Thymus (tissue), 11 donors: ENCODE measurements at regions not wholly inside any gene's neighbourhood (a gene's known extent, or its start where the extent isn't known, plus 50 kb on each side); places are given as distances from the start of the nearest gene placed in this dataset.

Experiments
- DNase-seq, 9 donors: peaks; one replicate each; pipeline ENCODE4 v3.0.0-alpha.2; 2013; ENCODE audit warnings: low spot score in 9 of 9, low read depth in 6 of 9, missing footprints in 1 of 9
- H3K27ac ChIP-seq, 2 donors: one replicate each; pipeline ENCODE4 v1.5.1; 2013; ENCODE audit warnings: control low read depth in 1 of 2, low read depth in 1 of 2, low read length in 1 of 2, mild to moderate bottlenecking in 1 of 2, moderate library complexity in 1 of 2
- H3K27me3 ChIP-seq, 2 donors: one replicate each; pipeline ENCODE4 v1.5.1; 2013; ENCODE audit warnings: low read length in 1 of 2; ENCODE audit not compliant: control insufficient read depth in 2 of 2, insufficient read depth in 1 of 2
- H3K36me3 ChIP-seq, 2 donors: one replicate each; pipeline ENCODE4 v1.5.1; 2013; ENCODE audit warnings: low read length in 1 of 2, mild to moderate bottlenecking in 1 of 2, moderate library complexity in 1 of 2; ENCODE audit not compliant: control insufficient read depth in 2 of 2, insufficient read depth in 2 of 2
- H3K4me1 ChIP-seq, 2 donors: one replicate each; pipeline ENCODE4 v1.5.1; 2013; ENCODE audit warnings: low read length in 2 of 2; ENCODE audit not compliant: control insufficient read depth in 2 of 2, insufficient read depth in 2 of 2
- H3K4me3 ChIP-seq, 2 donors: one replicate each; pipeline ENCODE4 v1.5.1; 2013; ENCODE audit warnings: low read length in 2 of 2, control low read depth in 1 of 2, mild to moderate bottlenecking in 1 of 2
- H3K9me3 ChIP-seq, 2 donors: one replicate each; pipeline ENCODE4 v1.5.1; 2013; ENCODE audit warnings: low read length in 1 of 2, mild to moderate bottlenecking in 1 of 2; ENCODE audit not compliant: control insufficient read depth in 2 of 2, insufficient read depth in 1 of 2
- WGBS: extraction: QIAGEN DNeasy Blood & Tissue Kit; methylation state at CpG from one replicate; pipeline ENCODE4 v1.1.7; 2013; 5-methylcytosine and 5-hydroxymethylcytosine counted together
- donor health status: healthy.

- DNase-seq, result no peak
- H3K36me3 ChIP-seq, result no peaks in the 10 kb centered on the region
- no peak overlapping the region for H3K27ac ChIP-seq
- no peaks in the 10 kb centered on the region for H3K4me1 ChIP-seq
- H3K9me3 ChIP-seq, result peaks cover 3 to 22% of the 10 kb centered on the region in 2 donors
- 92% methylated on average over 10 of the region's 10 CpGs for WGBS
- H3K27me3 ChIP-seq, result no peaks in the 10 kb centered on the region
- H3K4me3 ChIP-seq, result no peak overlapping the region
These were observed 813.3 kb downstream of the KCNJ18 start for GRCh38 chr17:22505660-22506059.

- no peak for DNase-seq
These were observed 813.9 kb downstream of the KCNJ18 start for GRCh38 chr17:22506231-22506630.

GRCh38 chr17:22506861-22507260 is 814.5 kb downstream of the KCNJ18 start:
- 89% methylated on average over 7 of the region's 7 CpGs for WGBS

More at GRCh38 chr17:22506231-22506630, 813.9 kb downstream of the KCNJ18 start:
- no peaks in the 10 kb centered on the region for H3K4me1 ChIP-seq
- H3K27ac ChIP-seq, result no peak overlapping the region
- H3K27me3 ChIP-seq, result no peaks in the 10 kb centered on the region
- H3K36me3 ChIP-seq, result no peaks in the 10 kb centered on the region
- H3K9me3 ChIP-seq, result peaks cover 4 to 22% of the 10 kb centered on the region in 2 donors
- no peak overlapping the region for H3K4me3 ChIP-seq
- 85% methylated on average over 23 of the region's 23 CpGs for WGBS

GRCh38 chr17:22507823-22508222 is 815.5 kb downstream of the KCNJ18 start:
- no peak overlapping the region for H3K27ac ChIP-seq
- no peak for DNase-seq
- no peaks in the 10 kb centered on the region for H3K36me3 ChIP-seq
- H3K4me1 ChIP-seq, result no peaks in the 10 kb centered on the region
- H3K4me3 ChIP-seq, result no peak overlapping the region
- H3K27me3 ChIP-seq, result no peaks in the 10 kb centered on the region
- peaks cover 7 to 29% of the 10 kb centered on the region in 2 donors for H3K9me3 ChIP-seq
- 63% methylated on average over 5 of the region's 5 CpGs for WGBS

More at GRCh38 chr17:22506861-22507260, 814.5 kb downstream of the KCNJ18 start:
- Histone ChIP-seq H3K4me1 (no peaks in the 10 kb centered on the region), H3K4me3 (no peak overlapping the region), H3K27ac (no peak overlapping the region), H3K36me3 (no peaks in the 10 kb centered on the region), H3K27me3 (no peaks in the 10 kb centered on the region), H3K9me3 (peaks cover 4 to 22% of the 10 kb centered on the region in 2 donors)
- DNase-seq, result no peak

GRCh38 chr17:22510504-22510903 is 818.2 kb downstream of the KCNJ18 start:
- Histone ChIP-seq H3K36me3 (no peaks in the 10 kb centered on the region), H3K4me3 (no peak overlapping the region), H3K27ac (no peak overlapping the region), H3K4me1 (no peaks in the 10 kb centered on the region), H3K9me3 (peaks cover 7 to 33% of the 10 kb centered on the region in 2 donors), H3K27me3 (no peaks in the 10 kb centered on the region)
- 68% methylated on average over 7 of the region's 7 CpGs for WGBS
- no peak for DNase-seq

GRCh38 chr17:22511431-22511830 is 819.1 kb downstream of the KCNJ18 start:
- no peak for DNase-seq
- H3K36me3 ChIP-seq, result no peaks in the 10 kb centered on the region
- 67% methylated on average over 1 of the region's 1 CpG for WGBS
- H3K9me3 ChIP-seq, result peaks cover 7 to 24% of the 10 kb centered on the region in 2 donors
- H3K27me3 ChIP-seq, result no peaks in the 10 kb centered on the region
- H3K27ac ChIP-seq, result no peak overlapping the region
- H3K4me1 ChIP-seq, result no peaks in the 10 kb centered on the region
- H3K4me3 ChIP-seq, result no peak overlapping the region

- WGBS, result 66% methylated on average over 3 of the region's 3 CpGs
These were observed 819.7 kb downstream of the KCNJ18 start for GRCh38 chr17:22512057-22512456.

GRCh38 chr17:22512506-22512905 is 820.2 kb downstream of the KCNJ18 start:
- no peak for DNase-seq
- Histone ChIP-seq H3K36me3 (no peaks in the 10 kb centered on the region), H3K27ac (no peak overlapping the region), H3K27me3 (no peaks in the 10 kb centered on the region), H3K4me1 (no peaks in the 10 kb centered on the region), H3K4me3 (no peak overlapping the region), H3K9me3 (peaks cover 7 to 27% of the 10 kb centered on the region in 2 donors)
- WGBS, result 93% methylated on average over 6 of the region's 6 CpGs

More at GRCh38 chr17:22512057-22512456, 819.7 kb downstream of the KCNJ18 start:
- Histone ChIP-seq H3K4me3 (no peak overlapping the region), H3K27me3 (no peaks in the 10 kb centered on the region), H3K27ac (no peak overlapping the region), H3K4me1 (no peaks in the 10 kb centered on the region), H3K36me3 (no peaks in the 10 kb centered on the region), H3K9me3 (peaks cover 7 to 23% of the 10 kb centered on the region in 2 donors)
- no peak for DNase-seq

GRCh38 chr17:22512997-22513538 is 820.7 kb downstream of the KCNJ18 start:
- H3K4me3 ChIP-seq, result no peak overlapping the region
- H3K9me3 ChIP-seq, result peaks cover 7 to 30% of the 10 kb centered on the region in 2 donors
- DNase-seq, result no peak
- 79% methylated on average over 21 of the region's 21 CpGs for WGBS
- H3K36me3 ChIP-seq, result no peaks in the 10 kb centered on the region
- no peaks in the 10 kb centered on the region for H3K4me1 ChIP-seq
- no peak overlapping the region for H3K27ac ChIP-seq
- no peaks in the 10 kb centered on the region for H3K27me3 ChIP-seq
